Esophagus (tissue), 2 donors: ENCODE measurements at regions not wholly inside any gene's neighbourhood (a gene's known extent, or its start where the extent isn't known, plus 50 kb on each side); places are given as distances from the start of the nearest gene placed in this dataset.

ENCODE experiments used
- H3K27ac ChIP-seq, 2 donors: one replicate each; pipeline ENCODE4 v1.5.1; 2013; ENCODE audit warnings: low read depth in 2 of 2, mild to moderate bottlenecking in 2 of 2, inconsistent platforms in 1 of 2, low read length in 1 of 2, moderate library complexity in 1 of 2
- H3K27me3 ChIP-seq, 2 donors: one replicate each; pipeline ENCODE4 v1.6.1; 2013; ENCODE audit warnings: low read length in 2 of 2, control low read depth in 1 of 2, mild to moderate bottlenecking in 1 of 2; ENCODE audit not compliant: insufficient read depth in 2 of 2, control insufficient read depth in 1 of 2
- H3K36me3 ChIP-seq, 2 donors: one replicate each; pipeline ENCODE4 v1.6.1; 2013; ENCODE audit warnings: low read length in 1 of 2; ENCODE audit not compliant: control insufficient read depth in 2 of 2, insufficient read depth in 2 of 2
- H3K4me1 ChIP-seq, 2 donors: one replicate each; pipeline ENCODE4 v1.6.1; 2013; ENCODE audit warnings: low read length in 1 of 2; ENCODE audit not compliant: control insufficient read depth in 2 of 2, insufficient read depth in 2 of 2
- H3K4me3 ChIP-seq, 2 donors: one replicate each; pipeline ENCODE4 v1.5.1; 2013; ENCODE audit warnings: low read length in 2 of 2, mild to moderate bottlenecking in 2 of 2, low read depth in 1 of 2, moderate library complexity in 1 of 2
- H3K9me3 ChIP-seq, 2 donors: one replicate each; pipeline ENCODE4 v1.6.1; 2013; ENCODE audit warnings: mild to moderate bottlenecking in 2 of 2, low read depth in 1 of 2, low read length in 1 of 2, moderate library complexity in 1 of 2; ENCODE audit not compliant: control insufficient read depth in 2 of 2, insufficient read depth in 1 of 2
- WGBS, 2 donors: extraction: QIAGEN DNeasy Blood & Tissue Kit; methylation state at CpG; one replicate each; pipeline ENCODE4 v1.1.7; 2013; 5-methylcytosine and 5-hydroxymethylcytosine counted together
- donor health status: healthy with polysubstance abuse.
- donor health status: Bipolar disorder and iron deficiency.

DNA sequence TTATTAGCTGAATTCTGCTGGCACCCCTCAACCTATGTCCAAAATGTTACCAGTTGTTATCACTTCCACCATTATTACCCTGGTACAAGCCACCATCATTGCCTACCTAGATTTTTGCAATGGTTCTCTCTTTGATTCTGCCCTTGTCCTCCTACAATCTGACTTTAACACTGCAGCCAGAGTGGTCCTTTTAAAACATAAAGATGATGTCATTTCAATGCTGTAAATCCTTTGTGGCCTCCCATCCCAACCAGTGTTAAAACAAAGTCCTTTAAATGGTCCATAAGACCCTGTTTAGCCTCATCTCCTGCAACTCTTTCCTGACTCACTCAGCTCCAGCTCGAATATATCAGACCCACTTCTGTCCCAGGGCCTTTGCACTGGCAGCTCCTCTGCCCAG lies 54.9 kb upstream of the FSTL4 start:
- no peaks in the 10 kb centered on the region for H3K27me3 ChIP-seq
- H3K9me3 ChIP-seq: peaks cover 0 to 3% of the 10 kb centered on the region in 2 donors
- H3K4me3 ChIP-seq: no peak overlapping the region
- H3K27ac ChIP-seq: no peak overlapping the region
- no peaks in the 10 kb centered on the region for H3K36me3 ChIP-seq
- 50 to 62% methylated on average over 1 of the region's 1 CpG for WGBS, 2 donors
- H3K4me1 ChIP-seq: no peaks in the 10 kb centered on the region

DNA sequence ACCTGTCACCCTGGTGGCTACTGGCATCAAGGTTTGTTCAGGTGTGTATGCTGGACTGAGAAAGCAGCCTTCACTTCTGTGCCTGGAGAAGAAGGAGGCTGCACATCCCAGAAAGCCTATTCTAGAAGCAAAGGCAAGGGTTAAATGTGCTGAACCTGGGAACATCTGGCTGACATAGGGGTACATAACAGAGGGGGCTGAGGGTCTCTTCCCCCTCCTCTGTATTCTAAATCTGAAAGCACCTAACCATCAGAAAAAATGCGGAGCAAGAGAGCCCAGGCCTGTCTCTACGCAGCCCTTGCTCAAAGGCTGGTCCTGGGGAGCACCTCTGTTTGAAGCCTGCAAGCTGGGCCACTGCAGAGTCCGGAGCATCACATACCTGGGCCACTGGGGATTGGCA lies 53.2 kb upstream of the FSTL4 start:
- WGBS, 2 donors: 87 to 95% methylated on average over 3 of the region's 3 CpGs
- H3K36me3 ChIP-seq: no peaks in the 10 kb centered on the region

DNA sequence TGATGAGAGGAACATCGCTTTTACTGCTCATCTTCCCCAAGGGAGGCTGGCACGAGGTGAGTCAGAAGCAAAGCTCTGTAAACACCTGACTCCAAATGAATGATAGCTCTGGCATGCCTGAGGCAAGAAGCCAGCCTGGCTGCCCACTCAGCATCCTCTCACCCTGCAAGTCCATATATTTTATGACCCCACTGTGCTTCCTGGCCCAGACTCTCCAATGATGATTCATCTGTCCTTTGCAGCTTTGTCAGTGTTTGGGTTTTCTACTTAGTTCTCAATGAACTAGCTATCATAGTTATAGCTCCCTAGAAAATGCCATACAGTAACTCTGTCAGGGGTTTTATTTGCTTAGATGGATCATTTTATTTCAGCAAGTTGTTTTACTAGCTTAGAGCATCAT lies 52.1 kb upstream of the FSTL4 start:
- H3K27ac ChIP-seq: no peak overlapping the region
- no peaks in the 10 kb centered on the region for H3K4me1 ChIP-seq
- no peaks in the 10 kb centered on the region for H3K27me3 ChIP-seq
- WGBS, 2 donors: 56 to 61% methylated on average over 2 of the region's 2 CpGs
- no peaks in the 10 kb centered on the region for H3K36me3 ChIP-seq
- H3K9me3 ChIP-seq: no peaks in the 10 kb centered on the region
- no peak overlapping the region for H3K4me3 ChIP-seq

More for the DNA sequence above, 53.2 kb upstream of the FSTL4 start:
- Histone ChIP-seq H3K4me3 (no peak overlapping the region), H3K4me1 (no peaks in the 10 kb centered on the region), H3K9me3 (no peaks in the 10 kb centered on the region), H3K27ac (no peak overlapping the region), H3K27me3 (no peaks in the 10 kb centered on the region)

DNA sequence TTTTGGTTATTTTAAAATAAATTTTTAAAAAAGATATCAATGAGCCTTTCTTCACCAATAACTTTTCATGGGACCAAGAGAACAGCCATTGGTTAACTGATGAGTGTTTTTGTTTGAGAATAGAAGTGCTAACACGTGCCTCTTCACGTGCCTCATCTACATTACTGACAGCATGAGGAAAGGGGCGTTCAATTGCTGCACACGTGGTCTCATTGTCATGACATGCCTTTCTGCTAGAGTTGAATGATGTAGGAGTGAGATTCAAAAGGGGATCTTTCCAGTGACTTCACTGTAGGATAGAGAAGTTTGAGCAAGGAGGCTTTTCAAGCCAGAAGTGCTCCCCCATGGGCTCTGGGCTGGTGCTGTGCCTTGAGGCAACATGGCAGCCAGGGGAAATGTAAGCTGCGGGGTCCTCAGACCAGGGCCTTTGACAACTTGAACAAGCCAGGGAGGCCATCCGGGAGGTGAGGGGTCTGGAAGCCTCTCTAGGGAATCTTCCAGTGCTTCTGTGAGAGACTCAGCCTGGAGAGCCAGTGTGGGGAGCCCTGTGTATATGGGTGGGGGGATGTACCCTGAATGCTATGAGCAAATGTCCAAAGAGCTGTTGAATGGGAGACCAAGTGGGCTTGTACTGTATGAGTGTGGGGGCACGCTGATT lies 51.2 kb upstream of the FSTL4 start:
- Histone ChIP-seq H3K4me1 (no peaks in the 10 kb centered on the region), H3K27ac (no peak overlapping the region), H3K27me3 (no peaks in the 10 kb centered on the region), H3K4me3 (no peak overlapping the region), H3K9me3 (no peaks in the 10 kb centered on the region), H3K36me3 (no peaks in the 10 kb centered on the region)
- WGBS, 2 donors: 72 to 80% methylated on average over 7 of the region's 7 CpGs

DNA sequence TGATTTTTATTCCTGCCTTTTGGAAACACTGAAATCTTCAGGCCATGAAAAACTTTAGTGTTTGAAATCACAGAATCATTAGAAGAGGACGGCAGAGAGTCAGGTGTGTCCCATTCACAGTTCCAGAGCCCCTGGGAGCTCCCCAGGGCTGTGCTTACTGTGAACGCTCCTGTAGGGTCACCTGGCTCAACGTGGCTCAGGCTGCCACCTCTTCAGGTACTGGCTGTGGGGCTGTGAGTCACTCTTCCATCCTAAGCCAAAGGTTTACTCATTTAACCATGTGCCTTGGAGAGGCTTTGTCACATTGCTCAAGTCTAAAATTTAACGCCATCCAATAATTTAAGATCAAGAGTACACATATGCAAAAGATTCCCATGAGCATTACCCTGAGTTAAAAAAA lies 50.2 kb upstream of the FSTL4 start:
- Histone ChIP-seq H3K4me1 (no peaks in the 10 kb centered on the region), H3K27ac (no peak overlapping the region), H3K36me3 (no peaks in the 10 kb centered on the region), H3K4me3 (no peak overlapping the region), H3K9me3 (no peaks in the 10 kb centered on the region), H3K27me3 (no peaks in the 10 kb centered on the region)
- 37 to 43% methylated on average over 4 of the region's 4 CpGs for WGBS, 2 donors
